Activated CD4-positive, CD25-positive, alpha-beta regulatory T cell treated with anti-CD3 and anti-CD28 coated beads, Interleukin-2, amount 50 U/mL, for 24 hours (primary cell): ENCODE measurements at regions not wholly inside any gene's neighbourhood (a gene's known extent, or its start where the extent isn't known, plus 50 kb on each side); places are given as distances from the start of the nearest gene placed in this dataset.

Experiments
- ATAC-seq, 2 donors: fragments of 150-1000 bp; cut with Tn5 transposase; one replicate each; pipeline ENCODE4 v1.10.0; 2021; ENCODE audit warnings: mild to moderate bottlenecking in 1 of 2, moderate library complexity in 1 of 2

DNA sequence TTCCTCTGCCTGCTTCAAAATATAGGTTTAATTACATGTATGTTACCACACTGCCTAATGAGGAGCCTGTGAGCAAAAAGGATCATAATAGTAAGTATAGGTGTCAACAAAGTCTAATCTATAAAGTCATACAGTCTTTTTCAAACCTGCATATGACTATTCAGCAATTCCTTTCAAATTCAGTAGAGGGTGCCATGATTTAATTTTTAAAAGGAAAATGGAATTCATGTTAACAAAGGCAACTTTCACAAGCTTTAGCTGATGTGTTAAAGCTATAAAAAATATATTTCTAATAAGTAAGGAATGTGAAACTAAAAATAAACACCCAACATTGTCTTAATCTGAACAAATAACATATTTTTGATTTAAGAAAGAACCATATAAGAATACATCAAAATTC lies 52.1 kb downstream of the MPP7 start:
- ATAC-seq = no peak

DNA sequence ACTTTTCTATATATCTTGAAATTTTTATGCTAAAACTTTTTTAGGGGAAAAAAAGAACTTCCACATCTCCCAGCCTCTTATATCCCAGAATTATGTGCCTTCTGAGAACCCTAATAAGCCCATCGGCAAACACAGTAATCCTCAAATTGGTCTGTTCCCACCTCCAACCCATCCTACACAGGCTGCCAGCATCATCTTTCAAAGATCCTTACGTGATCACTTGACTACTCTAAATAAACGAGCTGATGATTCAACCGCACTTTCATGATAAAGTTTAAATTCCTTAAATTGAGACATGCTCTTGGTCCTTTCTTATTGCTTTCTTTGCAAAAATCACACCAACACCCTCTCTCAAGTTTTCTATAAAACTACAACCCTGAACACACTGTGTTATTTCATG lies 52.5 kb downstream of the MPP7 start:
- ATAC-seq = no peak

GRCh38 chr10:28249512-28249911 lies 53.4 kb downstream of the MPP7 start:
- no peak for ATAC-seq

DNA sequence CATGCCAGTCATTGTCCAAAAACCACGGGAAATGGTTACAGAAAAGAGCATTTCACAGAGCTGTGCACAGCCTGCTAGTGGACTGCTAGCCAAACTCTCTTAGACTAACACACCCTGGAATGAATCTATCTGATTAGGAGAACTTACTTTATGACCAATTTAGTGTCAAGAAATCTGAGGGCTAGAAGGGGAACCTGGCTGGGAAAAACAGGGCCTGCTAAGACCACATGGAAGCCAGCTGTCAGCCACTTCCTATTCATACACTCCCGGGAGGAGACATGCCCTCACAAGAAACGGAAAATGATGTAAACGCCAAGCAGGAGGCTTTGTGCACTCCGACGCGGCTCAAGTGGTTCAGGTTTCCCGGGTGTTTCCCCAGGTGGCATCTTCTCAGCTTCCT lies 54.8 kb downstream of the MPP7 start:
- ATAC-seq = no peak

DNA sequence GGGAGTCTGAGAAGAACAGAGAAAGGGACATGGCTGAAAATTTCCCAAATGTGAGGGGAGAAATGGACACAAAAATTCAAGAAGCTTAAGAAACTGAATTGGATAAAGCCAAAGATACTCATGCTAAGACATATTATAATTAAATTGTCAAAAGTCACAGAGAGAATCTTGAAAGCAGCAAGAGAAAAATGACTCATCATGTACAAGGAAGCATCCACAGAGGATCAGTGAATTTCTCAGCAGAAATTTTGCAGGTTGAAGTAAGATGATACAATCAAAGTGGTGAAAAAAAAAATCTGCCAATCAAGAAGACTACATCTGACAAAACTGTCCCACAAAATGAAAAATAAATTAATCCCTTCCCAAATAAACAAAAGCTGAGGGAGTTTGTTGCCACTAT lies 56.8 kb downstream of the MPP7 start:
- ATAC-seq = no peak

DNA sequence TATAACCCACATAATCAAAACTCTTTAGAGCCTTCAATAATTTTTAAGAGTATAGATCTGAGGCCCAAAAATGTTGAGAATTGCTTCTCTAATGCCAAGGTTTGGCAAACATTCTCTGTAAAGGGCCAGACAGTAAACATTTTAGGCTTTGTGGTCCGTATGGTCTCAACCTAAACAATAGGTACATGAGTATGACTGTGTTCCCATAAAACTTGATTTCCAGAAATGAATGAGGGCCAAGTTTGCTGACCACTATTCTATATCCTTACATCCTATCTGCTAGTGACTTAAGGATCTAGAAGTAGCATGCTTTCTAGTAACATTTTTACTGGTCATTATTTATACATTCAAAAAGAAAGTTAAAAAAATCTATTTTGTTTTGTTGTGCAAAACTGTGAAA lies 58.9 kb downstream of the MPP7 start:
- ATAC-seq = no peak

DNA sequence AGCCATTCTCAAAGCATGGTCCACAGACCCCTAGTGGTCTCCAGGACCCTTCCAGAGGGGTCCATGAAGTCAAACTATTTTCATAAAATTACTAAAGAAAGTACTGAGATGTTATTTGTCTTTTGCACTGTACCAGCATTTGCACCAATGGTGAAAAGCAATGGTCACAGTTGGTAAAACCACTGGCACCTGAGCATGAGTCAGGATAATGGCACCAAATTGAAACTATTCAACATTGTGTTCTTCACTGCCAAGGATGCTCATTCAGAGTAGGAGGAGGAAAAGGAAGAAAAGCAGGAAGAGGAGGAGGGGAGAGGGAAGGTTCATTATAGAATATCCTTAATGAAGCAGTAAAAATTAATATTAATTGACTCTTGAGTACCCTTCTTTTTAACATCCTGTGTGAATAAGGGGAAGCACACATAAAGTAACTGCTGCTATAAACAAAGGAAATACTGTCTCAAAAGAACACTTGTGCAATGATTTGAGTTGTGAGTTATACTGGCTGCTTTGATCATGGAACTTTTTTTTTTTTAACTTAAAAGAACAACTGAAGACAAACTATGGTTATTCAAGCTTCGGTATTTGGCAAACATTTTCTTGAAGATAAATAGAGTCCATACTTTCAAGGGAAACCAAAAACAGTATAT lies 60.2 kb downstream of the MPP7 start:
- no peak for ATAC-seq

GRCh38 chr10:28241741-28242399 lies 61.0 kb downstream of the MPP7 start:
- peak; percentile 65 to 69 for ATAC-seq

DNA sequence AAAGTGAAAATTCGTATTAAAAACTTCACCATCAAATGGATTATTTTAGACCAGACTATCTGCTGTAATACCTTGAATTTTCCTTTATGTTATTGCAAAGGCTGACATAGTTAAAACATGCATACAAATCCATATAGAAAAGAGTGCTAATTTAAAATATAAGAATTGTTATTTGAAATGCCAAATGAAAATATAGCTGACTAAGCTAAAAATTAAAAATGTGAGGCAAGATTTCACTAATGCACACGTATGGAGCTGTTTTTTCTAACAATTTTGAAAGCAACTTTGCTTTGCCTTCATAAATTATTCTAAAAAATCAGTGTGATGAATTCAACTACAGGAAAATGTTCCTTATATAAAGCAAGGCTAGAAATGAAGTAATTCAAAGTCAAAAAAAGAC lies 62.5 kb downstream of the MPP7 start:
- ATAC-seq = no peak

DNA sequence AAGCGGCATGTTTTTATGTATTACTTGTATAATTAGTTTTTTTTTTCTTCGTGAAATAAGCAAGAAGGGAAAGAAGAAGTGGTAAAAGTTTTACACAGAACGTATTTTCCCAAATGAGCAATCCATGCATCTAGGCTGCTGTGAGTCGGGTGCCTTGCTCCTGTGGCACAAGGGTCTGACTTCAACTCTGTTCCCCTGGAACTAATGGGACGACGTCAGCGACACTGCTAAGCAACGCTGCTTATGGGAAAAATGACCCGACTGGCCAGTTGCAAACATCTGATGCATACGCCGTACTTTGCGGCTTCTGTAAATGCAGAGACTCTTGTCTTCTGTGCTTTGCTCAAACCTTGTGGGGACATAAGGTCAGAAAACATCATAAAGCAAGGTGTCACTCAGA lies 66.3 kb downstream of the MPP7 start:
- no peak for ATAC-seq

GRCh38 chr10:28220811-28221210 lies 82.1 kb downstream of the MPP7 start:
- no peak for ATAC-seq

GRCh38 chr10:28219251-28219650 lies 83.6 kb downstream of the MPP7 start:
- no peak for ATAC-seq

DNA sequence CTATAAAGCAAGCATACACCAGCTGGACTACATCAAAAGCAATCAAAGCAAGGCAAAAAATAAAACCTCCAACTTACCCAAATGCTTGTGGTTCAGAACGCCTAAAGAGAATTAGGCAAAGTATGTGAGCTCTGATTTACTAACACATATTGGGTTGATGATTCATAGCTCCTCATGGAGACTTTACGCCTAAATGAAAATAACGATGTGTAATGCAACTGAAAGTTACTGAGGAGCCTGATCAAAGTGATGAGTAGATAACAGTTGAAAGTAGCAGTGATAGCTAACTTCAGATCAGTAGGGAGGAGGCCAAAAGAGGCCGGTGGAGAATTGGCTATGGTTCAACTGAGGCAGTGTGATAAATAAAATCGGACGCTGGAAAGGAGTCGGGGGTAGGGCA lies 85.0 kb downstream of the MPP7 start:
- ATAC-seq = peak; percentile 93 to 99

GRCh38 chr10:28215930-28216329 lies 86.9 kb downstream of the MPP7 start:
- ATAC-seq = no peak

DNA sequence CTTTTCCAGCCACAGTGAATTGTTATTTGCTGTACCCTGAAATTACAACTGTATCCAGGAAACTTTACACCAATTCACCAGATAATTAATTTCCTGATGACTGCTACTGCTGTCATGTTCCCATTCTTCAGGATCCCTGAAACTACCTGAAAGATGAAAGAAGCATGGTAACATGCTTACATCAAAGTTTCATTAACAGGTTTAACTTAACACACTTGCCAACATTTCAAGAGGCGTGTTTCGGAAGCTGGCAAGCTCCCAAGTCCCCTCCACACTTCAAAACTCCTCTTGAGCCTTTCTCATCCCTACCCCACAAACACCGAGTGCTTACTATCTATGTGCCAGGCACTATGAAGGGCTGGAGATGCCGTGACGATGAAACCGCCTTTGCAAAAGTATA lies 88.6 kb downstream of the MPP7 start:
- no peak for ATAC-seq

- no peak for ATAC-seq
Measured at GRCh38 chr10:28211759-28212158, 91.1 kb downstream of the MPP7 start.

DNA sequence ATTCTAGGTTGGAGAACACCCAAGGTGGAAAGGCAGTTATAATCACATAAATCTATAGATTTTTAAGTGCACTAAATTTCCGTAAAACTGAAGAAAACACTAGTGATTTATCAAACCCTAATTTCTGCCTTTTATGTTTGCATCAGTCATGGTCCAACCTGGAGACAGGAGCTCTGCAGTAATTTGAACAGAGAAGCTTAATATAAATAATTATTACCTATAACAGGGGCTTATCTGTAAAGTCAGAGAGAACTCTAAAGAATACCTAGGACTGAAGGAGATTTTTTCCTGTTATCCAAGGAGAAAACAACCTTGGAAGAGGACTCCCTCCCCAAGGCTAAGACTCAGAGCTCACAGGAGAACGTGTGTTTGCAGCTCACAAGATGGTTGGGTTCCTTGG lies 95.1 kb downstream of the MPP7 start:
- no peak for ATAC-seq

GRCh38 chr10:28202941-28203352 lies 99.9 kb downstream of the MPP7 start:
- no peak for ATAC-seq

DNA sequence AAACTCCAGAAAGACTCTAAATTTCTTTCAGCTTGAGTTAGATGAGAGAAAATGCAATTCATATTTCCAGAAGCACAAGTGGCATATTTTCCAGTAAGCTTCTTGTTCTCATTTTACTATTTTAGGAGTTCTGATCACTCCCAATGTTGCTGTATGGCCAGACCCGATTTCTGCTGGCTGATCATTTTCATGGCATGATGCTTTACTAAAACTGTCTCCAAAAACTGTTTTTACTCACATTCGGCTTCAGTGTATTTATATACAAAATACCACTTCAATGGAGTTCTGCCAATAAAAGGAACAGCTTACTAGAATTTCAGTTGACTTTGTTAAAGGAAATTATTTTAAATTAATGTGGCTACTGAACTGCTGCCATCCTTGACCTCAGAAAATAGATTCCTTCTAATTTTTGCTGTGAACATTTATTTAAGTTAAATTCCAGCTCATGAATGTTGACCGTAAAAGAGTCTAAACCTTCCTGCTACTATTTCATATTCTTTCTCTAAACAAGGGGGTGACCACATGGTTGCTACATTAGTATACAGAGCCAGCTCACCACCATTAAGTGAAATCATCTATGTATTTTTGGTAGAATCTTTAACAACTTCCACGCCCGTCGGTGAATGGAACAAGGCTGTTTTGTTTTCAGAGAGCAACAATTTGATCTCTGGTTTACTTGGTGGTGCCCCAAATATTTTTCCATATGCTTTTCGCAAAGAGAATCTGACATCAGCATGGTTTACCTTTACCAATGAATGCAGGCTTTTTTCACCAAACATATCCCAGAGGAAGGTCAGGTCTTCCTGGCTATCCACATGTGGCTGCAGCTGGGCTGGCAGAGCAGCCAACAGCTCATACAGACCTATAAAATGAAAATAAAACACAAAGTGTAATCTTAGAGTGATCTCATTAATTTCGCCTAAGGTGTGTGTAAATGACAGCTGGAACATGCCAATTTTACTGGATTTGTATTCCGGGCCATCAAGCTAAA lies 101.2 kb downstream of the MPP7 start:
- ATAC-seq = no peak

GRCh38 chr10:28200775-28201174 lies 102.1 kb downstream of the MPP7 start:
- ATAC-seq = no peak

DNA sequence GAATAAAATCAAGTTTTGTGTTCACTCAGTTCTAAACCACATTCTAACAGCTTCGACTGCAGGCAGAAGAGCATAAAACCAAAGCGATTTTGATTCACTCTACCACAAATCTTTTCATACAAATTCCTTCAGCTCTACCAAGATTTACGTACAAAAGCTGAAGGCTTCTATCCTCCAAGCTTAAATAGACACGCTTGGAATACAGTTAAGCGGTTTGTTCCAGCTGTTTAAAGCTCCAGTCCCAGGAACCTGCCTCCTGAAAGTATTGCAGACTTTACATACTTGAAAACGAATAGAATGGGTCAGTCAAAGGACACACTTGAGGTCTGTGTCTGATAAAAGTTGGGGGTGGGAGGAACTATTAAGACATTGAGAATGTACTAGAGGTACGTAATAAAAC lies 102.9 kb downstream of the MPP7 start:
- no peak for ATAC-seq

- no peak for ATAC-seq
Measured at GRCh38 chr10:28190196-28190595, 112.7 kb downstream of the MPP7 start.

GRCh38 chr10:28188526-28188925 lies 114.3 kb downstream of the MPP7 start:
- ATAC-seq = no peak
